Stimulated activated naive CD8-positive, alpha-beta T cell treated with anti-CD3 and anti-CD28 coated beads, Interleukin-15, amount 100 ng/mL, for 72 hours (primary cell): ENCODE measurements at regions not wholly inside any gene's neighbourhood (a gene's known extent, or its start where the extent isn't known, plus 50 kb on each side); places are given as distances from the start of the nearest gene placed in this dataset.
"Not testable (repeated sequence)": the region's sequence is repeated elsewhere in the genome, so short reads cannot be mapped to it uniquely, and the experiment has no call there.

ENCODE experiments used
- ATAC-seq: fragments of 150-1000 bp; cut with Tn5 transposase; 2 replicates; pipeline ENCODE4 v1.10.0; 2021; ENCODE audit warnings: mild to moderate bottlenecking, moderate library complexity
- DNase-seq, 2 donors: peaks; one replicate each; pipeline ENCODE4 v3.0.0; 2021 to 2022
- H3K27ac Mint-ChIP-seq, 2 donors: one replicate each; pipeline ENCODE4 v1.8.0; 2022; ENCODE audit warnings: mild to moderate bottlenecking in 2 of 2, mixed read lengths in 2 of 2, moderate library complexity in 2 of 2
- H3K27me3 Mint-ChIP-seq: one replicate; pipeline ENCODE4 v1.8.0; 2022; ENCODE audit warnings: mixed read lengths
- H3K4me1 Mint-ChIP-seq: one replicate; pipeline ENCODE4 v1.8.0; 2022; ENCODE audit warnings: mild to moderate bottlenecking, mixed read lengths
- H3K4me3 Mint-ChIP-seq, 2 donors: one replicate each; pipeline ENCODE4 v1.8.0; 2022; ENCODE audit warnings: mild to moderate bottlenecking in 2 of 2, mixed read lengths in 2 of 2, moderate library complexity in 1 of 2
- H3K9me3 Mint-ChIP-seq, 2 donors: one replicate each; pipeline ENCODE4 v1.8.0; 2022; ENCODE audit warnings: mixed read lengths in 2 of 2

- H3K9me3 Mint-ChIP-seq: no peaks in the 10 kb centered on the region
- peaks cover 43% of the 10 kb centered on the region for H3K27me3 Mint-ChIP-seq
- DNase-seq (no peak), ATAC-seq (no peak)
- no peak overlapping the region for H3K4me3 Mint-ChIP-seq
- H3K4me1 Mint-ChIP-seq: no peaks in the 10 kb centered on the region
- no peak overlapping the region for H3K27ac Mint-ChIP-seq
Observed at GRCh38 chr10:7082967-7083366, 327.9 kb downstream of the SFMBT2 start.

GRCh38 chr10:7077880-7078279, 333.0 kb downstream of the SFMBT2 start:
- H3K27me3 Mint-ChIP-seq: peaks cover 39% of the 10 kb centered on the region

GRCh38 chr10:7075851-7076250, 335.0 kb downstream of the SFMBT2 start:
- no peak overlapping the region for H3K27ac Mint-ChIP-seq
- DNase-seq (no peak), ATAC-seq (no peak)
- H3K9me3 Mint-ChIP-seq: no peaks in the 10 kb centered on the region
- no peaks in the 10 kb centered on the region for H3K4me1 Mint-ChIP-seq
- H3K27me3 Mint-ChIP-seq: peaks cover 19% of the 10 kb centered on the region
- no peak overlapping the region for H3K4me3 Mint-ChIP-seq

More at GRCh38 chr10:7077880-7078279, 333.0 kb downstream of the SFMBT2 start:
- Mint-ChIP-seq H3K4me1 (no peaks in the 10 kb centered on the region), H3K27ac (no peak overlapping the region), H3K4me3 (no peak overlapping the region), H3K9me3 (no peaks in the 10 kb centered on the region)
- DNase-seq (no peak), ATAC-seq (no peak)

DNA sequence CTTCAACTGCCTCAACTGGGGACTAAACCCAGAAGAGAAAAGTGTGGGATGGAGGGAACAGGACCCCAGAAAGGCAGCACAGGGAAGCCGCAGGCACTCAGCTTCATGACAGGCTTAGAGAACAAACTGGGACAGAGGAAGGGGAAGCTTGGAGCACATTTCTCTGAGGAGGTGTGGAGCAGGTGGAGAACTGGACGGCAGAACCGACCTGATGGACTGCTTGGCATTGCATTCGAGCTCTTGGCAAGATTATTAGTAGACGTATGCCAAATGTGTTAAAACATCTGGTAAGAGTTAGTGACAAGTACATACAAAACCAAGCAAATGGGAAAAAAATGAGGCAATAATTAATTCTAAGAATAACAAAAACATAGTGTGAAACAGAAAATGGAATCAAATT, 335.7 kb downstream of the SFMBT2 start:
- Mint-ChIP-seq H3K27me3 (peaks cover 16% of the 10 kb centered on the region), H3K27ac (no peak overlapping the region), H3K4me1 (no peaks in the 10 kb centered on the region), H3K4me3 (no peak overlapping the region), H3K9me3 (no peaks in the 10 kb centered on the region)
- ATAC-seq (no peak), DNase-seq (no peak)

DNA sequence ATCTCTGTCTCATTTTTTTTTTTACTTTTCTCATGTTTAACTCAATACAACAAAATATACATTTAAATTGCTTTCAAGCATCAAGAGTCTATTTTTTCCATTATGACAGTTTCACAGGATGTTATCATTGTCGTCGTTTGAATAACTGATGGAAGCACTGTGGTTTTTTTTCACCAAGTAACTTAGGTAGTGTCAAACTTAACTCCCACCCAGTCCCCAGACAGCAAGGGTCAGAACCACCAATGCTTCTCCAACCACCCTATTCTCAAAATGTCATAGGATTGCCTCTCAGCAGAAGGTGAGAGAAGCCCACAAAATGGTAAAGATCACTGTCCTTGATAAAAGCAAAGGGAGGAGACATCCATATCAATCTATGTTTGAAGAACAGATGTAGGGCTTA, 339.4 kb downstream of the SFMBT2 start:
- Mint-ChIP-seq H3K4me3 (no peak overlapping the region), H3K9me3 (no peaks in the 10 kb centered on the region), H3K27ac (no peak overlapping the region), H3K27me3 (peaks cover 16% of the 10 kb centered on the region), H3K4me1 (no peaks in the 10 kb centered on the region)
- no peak for DNase-seq
- ATAC-seq: no peak

GRCh38 chr10:7070950-7071349, 339.9 kb downstream of the SFMBT2 start:
- H3K9me3 Mint-ChIP-seq: no peaks in the 10 kb centered on the region
- no peak for ATAC-seq

DNA sequence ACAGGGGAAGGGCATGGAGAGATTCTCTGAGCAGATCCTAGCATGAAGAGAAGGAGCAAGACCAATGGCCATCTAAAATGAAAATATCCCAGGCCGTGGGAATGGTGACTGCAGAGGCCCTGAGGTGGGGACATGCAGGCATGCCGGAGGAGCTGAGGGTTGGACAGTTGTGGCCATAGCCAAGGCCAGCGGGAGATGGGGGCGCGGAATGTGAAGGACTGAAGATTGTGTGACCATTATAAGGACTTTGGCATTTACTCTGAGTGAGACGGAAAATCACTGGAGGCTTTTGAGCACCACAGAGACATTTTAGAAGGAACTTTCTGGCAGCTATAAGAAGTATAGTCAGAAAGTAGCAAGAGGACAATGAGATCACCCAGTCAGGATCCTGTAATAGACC, 341.1 kb downstream of the SFMBT2 start:
- ATAC-seq: no peak
- Mint-ChIP-seq H3K4me3 (no peak overlapping the region), H3K9me3 (no peaks in the 10 kb centered on the region), H3K27me3 (peaks cover 3% of the 10 kb centered on the region), H3K4me1 (no peaks in the 10 kb centered on the region), H3K27ac (no peak overlapping the region)
- DNase-seq: no peak

More at GRCh38 chr10:7070950-7071349, 339.9 kb downstream of the SFMBT2 start:
- Mint-ChIP-seq H3K27me3 (peaks cover 11% of the 10 kb centered on the region), H3K27ac (no peak overlapping the region), H3K4me1 (no peaks in the 10 kb centered on the region), H3K4me3 (no peak overlapping the region)
- DNase-seq: no peak

GRCh38 chr10:7056216-7056615, 354.6 kb downstream of the SFMBT2 start:
- Mint-ChIP-seq H3K9me3 (peaks cover 0 to 5% of the 10 kb centered on the region in 2 donors), H3K27ac (no peak overlapping the region), H3K27me3 (no peaks in the 10 kb centered on the region), H3K4me3 (no peak overlapping the region), H3K4me1 (no peaks in the 10 kb centered on the region)
- no peak for DNase-seq
- no peak for ATAC-seq

DNA sequence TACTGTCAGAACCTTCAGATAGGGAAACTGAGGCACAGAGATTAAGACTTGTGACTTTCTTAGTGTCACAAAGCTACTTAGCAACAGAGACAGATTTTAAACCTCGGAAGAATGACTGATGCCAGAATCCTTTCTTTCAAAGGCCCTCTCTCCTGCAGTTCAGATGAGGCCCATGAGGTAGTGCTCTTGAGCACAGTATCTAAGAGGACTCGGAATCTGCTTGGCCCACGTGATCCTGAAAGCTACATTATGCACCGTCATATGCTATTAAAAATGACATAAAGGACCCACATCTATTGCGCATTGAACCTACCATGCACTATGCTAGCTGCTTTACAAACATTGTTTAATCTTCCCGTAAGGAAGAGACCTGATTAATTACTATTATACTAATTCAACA, 355.9 kb downstream of the SFMBT2 start:
- ATAC-seq (no peak), DNase-seq (no peak)
- peaks cover 4 to 14% of the 10 kb centered on the region in 2 donors for H3K9me3 Mint-ChIP-seq
- no peak overlapping the region for H3K27ac Mint-ChIP-seq
- no peak overlapping the region for H3K4me3 Mint-ChIP-seq
- no peaks in the 10 kb centered on the region for H3K27me3 Mint-ChIP-seq
- no peaks in the 10 kb centered on the region for H3K4me1 Mint-ChIP-seq

DNA sequence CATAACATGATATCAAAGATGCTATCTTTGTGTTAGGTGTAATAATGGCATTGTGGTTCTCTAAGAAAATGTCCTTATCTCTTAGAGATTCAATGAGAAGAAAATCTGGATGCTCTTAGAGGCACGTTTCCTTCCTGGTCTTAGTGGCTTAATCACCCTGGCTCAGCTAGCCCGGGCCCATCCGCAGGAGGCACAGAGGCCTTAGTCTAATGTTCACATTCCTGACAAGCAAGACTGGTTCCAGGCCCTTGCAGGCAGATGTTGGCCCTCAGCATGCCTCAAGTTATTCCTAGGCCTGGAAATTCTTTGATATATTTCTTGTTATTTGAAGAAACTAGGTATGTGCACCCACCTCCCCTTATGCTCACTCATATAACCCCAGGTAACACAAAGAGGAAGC, 357.6 kb downstream of the SFMBT2 start:
- Mint-ChIP-seq H3K4me1 (no peaks in the 10 kb centered on the region), H3K4me3 (no peak overlapping the region), H3K27ac (no peak overlapping the region), H3K9me3 (peaks cover 5 to 23% of the 10 kb centered on the region in 2 donors), H3K27me3 (no peaks in the 10 kb centered on the region)
- DNase-seq (no peak), ATAC-seq (no peak)

DNA sequence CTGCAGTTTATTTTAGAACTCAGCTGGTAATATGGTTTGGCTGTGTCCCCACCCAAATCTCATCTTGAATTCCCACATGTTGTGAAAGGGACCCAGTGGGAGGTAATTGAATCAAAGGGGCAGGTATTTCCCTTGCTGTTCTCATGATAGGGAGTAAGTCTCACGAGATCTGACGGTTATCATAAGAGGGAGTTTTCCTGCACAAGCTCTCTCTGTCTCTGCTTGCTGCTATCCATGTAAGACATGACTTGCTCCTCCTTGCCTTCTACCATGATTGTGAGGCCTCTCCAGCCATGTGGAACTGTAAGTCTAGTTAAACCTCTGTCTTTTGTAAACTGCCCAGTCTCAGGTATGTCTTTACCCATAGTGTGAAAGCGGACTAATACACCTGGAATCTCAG, 360.8 kb downstream of the SFMBT2 start:
- H3K4me3 Mint-ChIP-seq, DNase-seq, ATAC-seq, H3K27ac Mint-ChIP-seq, H3K27me3 Mint-ChIP-seq: not testable (repeated sequence)
- Mint-ChIP-seq H3K9me3 (peaks cover 18 to 29% of the 10 kb centered on the region in 2 donors), H3K4me1 (peaks cover 18% of the 10 kb centered on the region)

DNA sequence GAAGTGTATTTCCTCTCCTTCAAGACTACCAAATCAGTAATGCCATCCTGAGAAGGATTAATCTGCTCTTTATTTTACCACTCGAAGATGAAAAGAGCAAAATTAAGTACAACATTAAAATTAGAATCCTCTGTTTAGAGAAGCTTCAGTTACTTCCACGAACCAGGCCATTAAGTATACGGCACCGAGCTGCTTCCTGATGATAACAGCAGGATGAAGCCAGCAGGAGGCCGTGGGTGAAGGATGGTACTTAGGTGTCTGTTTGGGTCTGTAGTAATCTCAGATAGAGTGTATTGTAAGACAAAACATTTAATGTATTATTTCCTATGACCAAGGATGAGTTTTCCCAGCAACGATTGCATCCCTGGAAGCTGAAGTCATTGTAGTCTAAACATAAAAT, 362.8 kb downstream of the SFMBT2 start:
- Mint-ChIP-seq H3K4me3 (no peak overlapping the region), H3K27me3 (no peaks in the 10 kb centered on the region), H3K27ac (no peak overlapping the region), H3K4me1 (peaks cover 18% of the 10 kb centered on the region), H3K9me3 (peaks cover 18 to 29% of the 10 kb centered on the region in 2 donors)
- no peak for DNase-seq
- ATAC-seq: no peak

- no peak overlapping the region for H3K27ac Mint-ChIP-seq
- no peak overlapping the region for H3K4me3 Mint-ChIP-seq
- H3K4me1 Mint-ChIP-seq: peaks cover 18% of the 10 kb centered on the region
- no peaks in the 10 kb centered on the region for H3K27me3 Mint-ChIP-seq
- H3K9me3 Mint-ChIP-seq: peaks cover 18 to 28% of the 10 kb centered on the region in 2 donors
- ATAC-seq (peak; percentile 59), DNase-seq (no peak)
Observed at GRCh38 chr10:7046615-7047014, 364.2 kb downstream of the SFMBT2 start.

DNA sequence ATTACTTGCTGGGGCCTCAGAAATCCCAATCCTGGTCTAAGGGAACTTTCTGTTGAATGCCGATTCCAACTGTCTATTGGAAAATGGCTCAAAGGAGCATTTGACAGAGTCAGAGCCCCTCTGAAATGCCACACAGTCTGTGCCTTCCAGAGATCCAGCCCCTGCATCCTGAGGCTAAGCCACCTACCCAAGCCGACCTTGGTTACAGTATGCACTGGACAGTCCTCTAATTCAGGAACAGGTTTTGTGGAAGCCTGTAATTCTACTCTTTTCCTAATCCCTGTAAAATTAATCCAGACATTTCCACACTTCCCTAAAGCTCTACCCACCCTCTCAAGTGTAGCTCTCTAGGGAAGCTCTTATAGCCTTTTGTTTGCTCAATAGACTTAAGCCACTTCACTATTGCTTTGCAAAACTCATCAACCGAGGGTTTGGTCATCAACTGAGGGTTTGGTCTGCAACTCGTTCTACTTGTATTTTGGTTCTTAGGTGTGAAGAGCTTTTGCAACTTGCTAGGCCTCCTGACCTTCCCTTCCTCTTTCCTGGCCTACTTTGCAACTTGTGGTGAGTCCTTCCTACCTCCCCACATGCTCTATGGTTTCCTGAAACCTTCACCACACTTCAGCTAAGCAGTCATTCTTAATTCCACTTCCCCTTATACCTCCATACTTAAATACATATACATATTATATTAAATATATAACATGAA, 364.8 kb downstream of the SFMBT2 start:
- Mint-ChIP-seq H3K4me3 (no peak overlapping the region), H3K27me3 (no peaks in the 10 kb centered on the region), H3K27ac (no peak overlapping the region), H3K4me1 (peaks cover 18% of the 10 kb centered on the region), H3K9me3 (peaks cover 18 to 22% of the 10 kb centered on the region in 2 donors)
- DNase-seq (no peak), ATAC-seq (peak; percentile 66)

DNA sequence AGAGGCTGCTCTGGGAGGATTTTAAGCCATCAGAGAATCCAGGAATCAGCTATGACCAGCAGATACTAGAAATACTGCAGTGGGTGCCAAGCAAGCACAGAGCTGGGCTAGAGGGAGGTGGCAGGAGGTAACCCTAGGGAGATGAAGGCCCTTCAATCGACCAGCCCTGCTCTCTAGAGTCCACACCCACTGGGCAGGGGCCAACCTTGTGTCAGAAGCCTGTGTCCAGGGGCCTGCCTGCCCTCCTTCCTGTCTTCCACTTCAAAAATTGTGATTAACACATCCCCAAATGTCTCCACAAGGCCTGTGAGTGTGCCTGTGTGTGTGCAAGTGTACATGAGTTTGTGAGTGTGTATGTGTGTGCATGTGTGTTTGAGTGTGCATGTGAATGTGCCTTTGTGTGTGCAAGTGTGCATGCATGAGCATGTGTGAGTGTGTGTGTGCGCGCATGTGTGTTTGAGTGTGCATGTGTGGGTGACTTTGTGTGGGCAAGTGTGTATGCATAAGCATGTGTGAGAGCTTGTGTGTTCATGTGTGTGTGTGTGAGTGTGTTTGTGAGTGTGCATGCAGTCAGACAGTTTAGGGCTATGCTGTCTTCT, 367.7 kb downstream of the SFMBT2 start:
- Mint-ChIP-seq H3K27me3 (peaks cover 11% of the 10 kb centered on the region), H3K9me3 (peaks cover 6 to 13% of the 10 kb centered on the region in 2 donors), H3K4me3 (no peak overlapping the region), H3K4me1 (peaks cover 23% of the 10 kb centered on the region), H3K27ac (no peak overlapping the region)
- no peak for DNase-seq
- ATAC-seq: no peak

- Mint-ChIP-seq H3K9me3 (peaks cover 3 to 9% of the 10 kb centered on the region in 2 donors), H3K4me3 (no peak overlapping the region), H3K27ac (no peak overlapping the region), H3K27me3 (peaks cover 11% of the 10 kb centered on the region), H3K4me1 (peaks cover 27% of the 10 kb centered on the region)
- DNase-seq: no peak
- ATAC-seq: no peak
Observed at GRCh38 chr10:7042419-7043054, 368.3 kb downstream of the SFMBT2 start.
